ENCODE measurements at regions not wholly inside any gene's neighbourhood (a gene's known extent, or its start where the extent isn't known, plus 50 kb on each side); places are given as distances from the start of the nearest gene placed in this dataset.

- Histone ChIP-seq H3K27ac (ENCODE audit: low read depth, low read length) (no peak overlapping the region), H3K4me1 (ENCODE audit: control insufficient read depth in 1 of 2, insufficient read depth in 2 of 2, low read length in 2 of 2) (peaks cover 15 to 32% of the 10 kb centered on the region in 2 experiments), H3K4me3 (replicated peaks in 1 of 2; ENCODE audit: low read depth in 1 of 2, low read length in 2 of 2) (no peak overlapping the region), H3K9ac (ENCODE audit: low read length) (no peak overlapping the region), H3K4me2 (ENCODE audit: low read length) (no peak overlapping the region), H4K20me1 (ENCODE audit: insufficient read depth) (no peaks in the 10 kb centered on the region), H3K36me3 (ENCODE audit: control insufficient read depth in 1 of 2, insufficient read depth in 2 of 2, low read length in 2 of 2) (no peaks in the 10 kb centered on the region), H3K79me2 (ENCODE audit: insufficient read depth, low read length) (no peaks in the 10 kb centered on the region), H3K27me3 (ENCODE audit: insufficient read depth, low read length) (no peaks in the 10 kb centered on the region), H3K9me2 (ENCODE audit: insufficient read depth) (no peaks in the 10 kb centered on the region), H3K9me3 (ENCODE audit: control insufficient read depth in 1 of 2, insufficient read depth in 1 of 2, low read depth in 1 of 2, low read length in 2 of 2) (no peaks in the 10 kb centered on the region), H2AFZ (ENCODE audit: low read depth, low read length, poor library complexity, severe bottlenecking) (peak overlapping the region; percentile 35)
- POLR2A ChIA-PET: no interaction called here
- RAD21 ChIA-PET (ENCODE audit: low non-redundant PET in 1 of 2, low total read pairs in 2 of 2, uncharacterized antibody in 2 of 2, unreplicated experiment in 2 of 2): no interaction called here
- BruUV-seq (replicated peaks): no TSS peak
- DNase-seq (ENCODE audit: low read depth, low spot score): no peak
- TF ChIP-seq EZH2 (IDR thresholded peaks at IDR 0.05) (no peak), ZNF274 (IDR thresholded peaks at IDR 0.05; ENCODE audit: low read depth, low read length) (no peak), SP1 (IDR thresholded peaks at IDR 0.05; ENCODE audit: low read depth) (no peak), FOSL1 (IDR thresholded peaks at IDR 0.05; ENCODE audit: low read depth) (no peak), EZH2phosphoT487 (IDR thresholded peaks at IDR 0.05; ENCODE audit: borderline replicate concordance) (no peak), CEBPB (IDR thresholded peaks at IDR 0.05; ENCODE audit: low read depth) (no peak)
- CTCF ChIA-PET: no interaction called here
- ATAC-seq: no peak
- intact Hi-C loops (cut with micrococcal nuclease): no loop called here
These were observed 54.7 kb upstream of the FAM9C start for GRCh38 chrX:13099121-13099520.

GRCh38 chrX:13096728-13097127 is 52.3 kb upstream of the FAM9C start:
- H3K9me3 ChIP-seq (ENCODE audit: control insufficient read depth in 1 of 2, insufficient read depth in 1 of 2, low read depth in 1 of 2, low read length in 2 of 2): no peaks in the 10 kb centered on the region
- H3K4me1 ChIP-seq (ENCODE audit: control insufficient read depth in 1 of 2, insufficient read depth in 2 of 2, low read length in 2 of 2): peaks cover 7 to 16% of the 10 kb centered on the region in 2 experiments
- no peak overlapping the region for H3K27ac ChIP-seq (ENCODE audit: low read depth, low read length)
- RAD21 ChIA-PET (ENCODE audit: low non-redundant PET in 1 of 2, low total read pairs in 2 of 2, uncharacterized antibody in 2 of 2, unreplicated experiment in 2 of 2): no interaction called here
- no peak overlapping the region for H3K4me2 ChIP-seq (ENCODE audit: low read length)
- no peaks in the 10 kb centered on the region for H3K27me3 ChIP-seq (ENCODE audit: insufficient read depth, low read length)
- H3K9me2 ChIP-seq (ENCODE audit: insufficient read depth): no peaks in the 10 kb centered on the region
- no TSS peak for BruUV-seq (replicated peaks)
- ATAC-seq (no peak), DNase-seq (ENCODE audit: low read depth, low spot score) (no peak)
- CTCF ChIA-PET: no interaction called here
- POLR2A ChIA-PET: no interaction called here
- H3K79me2 ChIP-seq (ENCODE audit: insufficient read depth, low read length): no peaks in the 10 kb centered on the region
- no peak overlapping the region for H3K4me3 ChIP-seq (replicated peaks in 1 of 2; ENCODE audit: low read depth in 1 of 2, low read length in 2 of 2)
- TF ChIP-seq CBX3 (IDR thresholded peaks at IDR 0.05; ENCODE audit: low read depth) (no peak), ZBTB33 (IDR thresholded peaks at IDR 0.05; ENCODE audit: extremely low read depth, insufficient replicate concordance, low read length) (no peak), REST (IDR thresholded peaks at IDR 0.05; ENCODE audit: low read depth) (no peak), MAX (IDR thresholded peaks at IDR 0.05) (no peak), SP1 (IDR thresholded peaks at IDR 0.05; ENCODE audit: low read depth) (no peak), EZH2phosphoT487 (IDR thresholded peaks at IDR 0.05; ENCODE audit: borderline replicate concordance) (no peak), ATF3 (IDR thresholded peaks at IDR 0.05) (no peak), CEBPB (IDR thresholded peaks at IDR 0.05; ENCODE audit: low read depth) (no peak), POLR2AphosphoS5 (IDR thresholded peaks at IDR 0.05; ENCODE audit: low read depth, low read length) (no peak), TCF7L2 (IDR thresholded peaks at IDR 0.05; ENCODE audit: borderline replicate concordance, extremely low read depth, insufficient read depth, insufficient read length) (no peak), POLR2A (IDR thresholded peaks at IDR 0.05; ENCODE audit: borderline replicate concordance, extremely low read depth, insufficient read depth, insufficient read length) (no peak), SIN3A (IDR thresholded peaks at IDR 0.05; ENCODE audit: low read depth) (no peak), ZNF274 (IDR thresholded peaks at IDR 0.05; ENCODE audit: low read depth, low read length) (no peak)
- no peak overlapping the region for H3K9ac ChIP-seq (ENCODE audit: low read length)
- H3K36me3 ChIP-seq (ENCODE audit: control insufficient read depth in 1 of 2, insufficient read depth in 2 of 2, low read length in 2 of 2): no peaks in the 10 kb centered on the region
- intact Hi-C loops (cut with micrococcal nuclease): no loop called here
- H4K20me1 ChIP-seq (ENCODE audit: insufficient read depth): no peaks in the 10 kb centered on the region
- no peak overlapping the region for H2AFZ ChIP-seq (ENCODE audit: low read depth, low read length, poor library complexity, severe bottlenecking)

Data from HCT116 (cell line).